HG03575 (cell line): ENCODE measurements at regions not wholly inside any gene's neighbourhood (a gene's known extent, or its start where the extent isn't known, plus 50 kb on each side); places are given as distances from the start of the nearest gene placed in this dataset.

Experiments
- ATAC-seq: cut with Tn5 transposase; IDR thresholded peaks from one replicate; pipeline ENCODE4 v1.9.1; 2021; ENCODE audit not compliant: unreplicated experiment, insufficient number of reproducible peaks, low FRiP score; ENCODE audit errors: extremely low read depth

DNA sequence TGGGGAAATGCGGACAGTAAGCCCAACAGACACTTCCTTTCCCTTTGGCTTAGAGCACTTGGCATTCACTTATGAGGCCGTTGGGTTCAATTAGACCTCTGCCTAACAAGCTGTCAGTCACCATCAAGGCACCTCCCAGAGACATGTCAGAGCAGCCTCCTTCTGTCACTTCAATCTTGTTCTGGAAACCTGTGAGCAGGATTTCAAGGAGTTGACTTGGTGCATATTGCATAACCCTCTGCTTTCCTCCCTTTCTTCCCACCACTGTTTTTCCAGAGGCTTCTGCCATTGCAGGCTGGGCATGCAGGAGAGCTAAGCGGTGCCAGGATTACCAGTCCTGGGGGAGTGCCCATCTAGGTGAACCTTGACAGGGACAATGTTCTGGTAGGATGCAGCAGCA, 484.2 kb upstream of the LRRC4C start:
- ATAC-seq: no peak

DNA sequence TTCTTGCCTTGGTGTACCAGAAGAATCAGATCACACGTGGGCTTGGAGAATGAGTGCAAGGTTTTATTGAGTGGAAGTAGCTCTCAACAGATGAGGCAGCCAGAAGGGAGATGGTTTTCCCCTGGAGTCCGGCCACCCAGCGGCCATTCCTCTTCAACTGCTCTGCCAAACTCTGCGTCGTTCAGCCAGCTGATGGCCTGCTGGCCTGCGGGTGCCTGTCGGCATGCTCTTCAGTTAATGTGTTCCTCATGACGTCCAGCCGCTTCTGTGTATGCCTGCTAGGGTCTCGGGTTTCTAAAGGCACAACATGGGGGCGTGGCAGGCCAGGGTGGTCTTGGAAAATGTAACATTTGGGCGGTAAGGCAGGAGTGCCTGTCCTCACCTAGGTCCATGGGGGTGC, 487.9 kb upstream of the LRRC4C start:
- no peak for ATAC-seq

DNA sequence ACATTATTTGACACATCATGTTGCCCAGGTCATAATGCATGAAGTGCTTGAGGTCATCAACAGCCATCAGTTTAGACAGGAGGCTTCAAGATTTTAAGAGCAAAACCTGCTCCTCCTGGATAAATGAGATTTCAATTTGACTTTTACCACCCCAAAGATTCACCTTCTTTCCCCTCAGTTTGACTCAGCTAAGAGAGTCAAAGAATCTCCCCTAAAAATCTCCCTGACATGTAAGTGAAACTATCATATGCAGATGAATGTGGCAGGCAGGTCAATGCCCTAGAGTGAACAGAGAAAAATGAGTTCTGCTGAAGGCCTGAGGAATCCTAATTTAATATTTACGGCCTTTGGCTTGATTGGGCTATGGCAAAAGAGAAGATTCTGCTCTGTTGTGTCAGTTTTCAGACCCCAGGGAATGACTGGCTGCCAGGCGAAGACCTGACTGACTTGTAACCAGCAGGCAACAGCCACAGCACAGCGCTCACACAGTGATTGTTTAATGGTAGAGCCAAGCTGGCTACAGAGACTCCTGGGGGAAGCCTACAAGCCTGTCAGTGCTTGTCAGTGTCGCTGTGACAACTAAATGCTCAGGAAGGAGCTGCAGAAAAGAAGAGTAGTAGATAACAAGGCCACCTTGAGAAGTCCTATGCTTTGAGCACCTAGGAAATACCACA, 491.2 kb upstream of the LRRC4C start:
- ATAC-seq: no peak

GRCh38 chr11:41954034-41954433, 494.6 kb upstream of the LRRC4C start:
- ATAC-seq: no peak

- ATAC-seq: no peak
These were observed 495.6 kb upstream of the LRRC4C start for GRCh38 chr11:41955066-41955465.

DNA sequence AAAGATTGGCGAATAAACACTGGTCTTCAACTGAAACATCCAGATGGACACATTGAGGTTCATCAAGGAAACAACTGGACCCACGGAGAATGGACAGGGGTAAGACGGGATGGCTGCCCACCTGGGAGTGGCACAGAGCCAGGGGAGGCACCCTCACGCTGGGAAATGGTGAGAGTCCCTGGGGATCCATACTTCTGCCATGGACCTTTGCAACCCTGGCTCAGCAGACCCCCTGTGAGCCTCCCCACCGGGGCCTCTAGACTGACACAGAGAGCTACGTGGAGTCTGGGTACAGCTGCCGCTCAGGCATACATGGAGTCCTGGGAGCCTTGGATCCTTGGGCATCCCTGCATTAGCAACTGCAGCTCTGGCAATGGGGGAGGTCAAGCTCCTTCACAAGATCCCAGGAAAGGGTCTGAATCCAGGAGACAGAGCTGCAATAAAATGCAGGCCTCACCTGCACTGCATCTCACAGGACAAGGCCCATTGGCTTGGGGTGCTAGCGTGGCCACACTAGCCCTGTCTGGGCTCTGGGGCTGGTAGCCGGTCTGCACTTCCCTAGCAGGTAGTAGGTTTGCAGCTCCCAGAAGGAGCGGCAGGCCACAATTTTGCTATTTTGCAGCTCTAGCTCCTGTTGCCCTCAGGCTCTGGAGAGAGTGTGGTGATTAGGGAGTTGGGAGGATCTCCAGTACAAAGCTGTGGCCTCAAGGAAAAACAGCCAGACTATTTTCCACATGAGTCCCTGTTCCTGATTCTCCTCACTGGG, 496.4 kb upstream of the LRRC4C start:
- ATAC-seq: no peak

DNA sequence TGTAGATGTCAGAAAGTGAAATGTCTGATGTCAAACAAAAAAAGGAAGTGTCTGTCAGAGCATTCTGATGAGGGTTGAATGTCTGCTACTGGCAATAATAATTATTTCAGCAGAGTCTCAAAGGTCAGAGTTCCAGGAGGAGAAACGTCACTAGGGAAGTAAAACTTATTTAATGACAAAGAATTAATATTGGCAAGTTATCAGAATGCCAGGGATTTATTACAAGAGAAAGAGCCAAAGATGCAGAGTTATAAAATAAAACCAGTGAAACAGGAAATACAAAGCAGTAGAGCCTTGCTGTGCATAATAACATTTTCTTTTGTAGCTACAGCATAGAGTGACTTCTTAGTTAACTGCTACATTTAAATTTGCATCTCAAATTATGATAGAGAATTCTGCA, 504.0 kb upstream of the LRRC4C start:
- no peak for ATAC-seq

GRCh38 chr11:41970681-41971080, 511.2 kb upstream of the LRRC4C start:
- ATAC-seq: no peak

GRCh38 chr11:41971592-41971991, 512.1 kb upstream of the LRRC4C start:
- ATAC-seq: no peak

- ATAC-seq: no peak
These were observed 519.5 kb upstream of the LRRC4C start for GRCh38 chr11:41978945-41979344.

- ATAC-seq: no peak
These were observed 521.3 kb upstream of the LRRC4C start for GRCh38 chr11:41980741-41981140.

GRCh38 chr11:41982276-41982675, 522.8 kb upstream of the LRRC4C start:
- no peak for ATAC-seq

GRCh38 chr11:41982975-41983374, 523.5 kb upstream of the LRRC4C start:
- ATAC-seq: no peak

GRCh38 chr11:41983475-41983874, 524.0 kb upstream of the LRRC4C start:
- no peak for ATAC-seq

DNA sequence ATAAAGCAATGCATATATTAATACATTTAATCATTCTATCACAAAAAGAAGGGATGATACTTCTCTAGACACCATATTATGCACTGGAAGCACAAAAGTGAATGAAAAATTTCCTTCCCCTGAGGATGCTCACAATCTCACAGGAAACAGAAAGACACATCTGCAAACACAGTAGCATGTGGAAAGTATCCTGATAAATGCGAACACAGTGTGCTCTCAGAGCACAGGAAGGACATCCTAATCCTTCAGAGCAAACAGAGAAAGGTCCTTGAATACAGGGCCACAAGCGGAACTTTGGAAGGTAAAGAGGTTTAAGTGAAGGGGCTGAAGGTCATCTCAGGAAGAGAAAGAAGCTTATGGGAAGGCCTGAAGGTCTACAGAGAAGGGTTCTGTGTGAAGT, 524.6 kb upstream of the LRRC4C start:
- ATAC-seq: no peak

GRCh38 chr11:41985799-41986198, 526.3 kb upstream of the LRRC4C start:
- no peak for ATAC-seq

GRCh38 chr11:41988951-41989572, 529.6 kb upstream of the LRRC4C start:
- ATAC-seq: no peak

GRCh38 chr11:41989823-41990380, 530.5 kb upstream of the LRRC4C start:
- no peak for ATAC-seq

- no peak for ATAC-seq
These were observed 537.1 kb upstream of the LRRC4C start for GRCh38 chr11:41996533-41996932.

GRCh38 chr11:41997844-41998401, 538.5 kb upstream of the LRRC4C start:
- ATAC-seq: no peak
